ENCODE measurements at regions not wholly inside any gene's neighbourhood (a gene's known extent, or its start where the extent isn't known, plus 50 kb on each side); places are given as distances from the start of the nearest gene placed in this dataset.

DNA sequence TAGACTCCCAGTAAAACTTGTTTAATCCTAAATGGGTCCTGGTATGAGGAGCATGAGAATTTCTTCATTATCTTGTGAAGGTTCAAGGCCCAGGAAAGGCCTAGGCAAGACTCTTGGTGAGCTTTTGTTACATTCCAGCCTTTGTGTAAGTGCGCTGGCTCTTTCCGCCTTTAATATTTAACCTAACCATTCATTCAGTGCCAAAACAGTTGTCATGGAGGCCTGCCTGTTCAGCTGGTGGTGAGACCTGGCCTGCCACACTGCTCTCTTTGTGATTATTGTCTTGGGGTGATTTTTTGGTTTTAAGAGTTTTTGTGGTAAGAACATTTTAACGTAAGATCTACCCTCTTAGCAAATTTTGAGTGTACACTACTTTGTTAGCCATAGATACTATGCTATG lies 127.5 kb upstream of the WWC1 start:
- peak; percentile 88 for ATAC-seq
- Histone ChIP-seq H3K4me3 (no peak overlapping the region), H3K27ac (peak overlapping the region in 3 of 4 donors; percentile 63 to 73 (median 65)), H3K36me3 (replicated peaks in 1 of 2; ENCODE audit: insufficient read depth in 1 of 2, low read depth in 2 of 2) (no peaks in the 10 kb centered on the region), H3K4me1 (peaks cover 31% of the 10 kb centered on the region), H3K9me3 (no peaks in the 10 kb centered on the region), H3K27me3 (no peaks in the 10 kb centered on the region)
- intact Hi-C loops (cut with DNase I), result no loop called here
- 12 to 14% methylated on average over 3 of the region's 3 CpGs for WGBS, 2 donors
- peak; percentile 62 to 86 (median 76) for DNase-seq
- TF ChIP-seq, protein P1, sequence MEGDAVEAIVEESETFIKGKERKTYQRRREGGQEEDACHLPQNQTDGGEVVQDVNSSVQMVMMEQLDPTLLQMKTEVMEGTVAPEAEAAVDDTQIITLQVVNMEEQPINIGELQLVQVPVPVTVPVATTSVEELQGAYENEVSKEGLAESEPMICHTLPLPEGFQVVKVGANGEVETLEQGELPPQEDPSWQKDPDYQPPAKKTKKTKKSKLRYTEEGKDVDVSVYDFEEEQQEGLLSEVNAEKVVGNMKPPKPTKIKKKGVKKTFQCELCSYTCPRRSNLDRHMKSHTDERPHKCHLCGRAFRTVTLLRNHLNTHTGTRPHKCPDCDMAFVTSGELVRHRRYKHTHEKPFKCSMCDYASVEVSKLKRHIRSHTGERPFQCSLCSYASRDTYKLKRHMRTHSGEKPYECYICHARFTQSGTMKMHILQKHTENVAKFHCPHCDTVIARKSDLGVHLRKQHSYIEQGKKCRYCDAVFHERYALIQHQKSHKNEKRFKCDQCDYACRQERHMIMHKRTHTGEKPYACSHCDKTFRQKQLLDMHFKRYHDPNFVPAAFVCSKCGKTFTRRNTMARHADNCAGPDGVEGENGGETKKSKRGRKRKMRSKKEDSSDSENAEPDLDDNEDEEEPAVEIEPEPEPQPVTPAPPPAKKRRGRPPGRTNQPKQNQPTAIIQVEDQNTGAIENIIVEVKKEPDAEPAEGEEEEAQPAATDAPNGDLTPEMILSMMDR (IDR thresholded peaks at IDR 0.05), result peak in 1 of 7 experiments; percentile 4
- no peak for TF ChIP-seq POLR2A (IDR thresholded peaks at IDR 0.05)

DNA sequence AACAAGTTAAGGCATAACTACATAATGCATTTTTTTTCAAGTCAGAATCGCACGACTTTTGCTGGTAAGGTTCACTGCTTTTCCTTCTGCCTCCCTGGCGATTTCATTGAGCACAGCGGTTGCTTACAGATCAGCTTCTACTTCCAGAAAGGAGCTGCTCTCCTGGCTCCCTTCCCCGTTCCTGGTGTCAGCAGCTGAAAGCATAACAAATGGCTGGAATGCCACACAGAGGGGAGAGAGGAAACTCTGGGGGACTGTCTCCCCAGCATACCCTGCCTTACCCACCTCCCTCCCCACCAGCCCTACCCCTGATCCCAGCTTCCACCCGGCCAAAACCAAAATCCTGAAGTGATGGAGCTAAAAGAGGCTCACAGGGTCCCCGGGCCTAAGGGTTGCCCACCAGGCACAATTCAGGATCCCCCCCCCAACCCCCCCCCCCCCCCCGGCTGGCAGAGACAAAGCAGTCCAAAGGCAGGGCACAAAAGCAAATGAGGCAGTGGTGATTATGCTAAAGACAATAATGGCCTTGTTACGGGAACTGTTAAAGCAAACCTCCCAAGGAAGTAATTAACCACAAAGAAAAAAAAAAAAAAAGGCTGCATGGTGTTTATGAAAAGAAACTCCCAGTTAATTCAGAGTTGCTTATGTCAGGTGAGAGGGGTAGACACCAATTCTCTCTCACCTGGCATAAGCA lies 126.1 kb upstream of the WWC1 start:
- Histone ChIP-seq H3K9me3 (no peaks in the 10 kb centered on the region), H3K4me1 (peaks cover 21% of the 10 kb centered on the region), H3K27ac (peak overlapping the region in 3 of 4 donors; percentile 49 to 65 (median 62)), H3K4me3 (no peak overlapping the region), H3K27me3 (no peaks in the 10 kb centered on the region), H3K36me3 (replicated peaks in 1 of 2; ENCODE audit: insufficient read depth in 1 of 2, low read depth in 2 of 2) (no peaks in the 10 kb centered on the region)
- intact Hi-C loops (cut with DNase I), result no loop called here
- DNase-seq (peak in 3 of 4 donors; percentile 12 to 25 (median 17)), ATAC-seq (no peak)
- TF ChIP-seq, protein P1 (IDR thresholded peaks at IDR 0.05), result no peak
- no peak for TF ChIP-seq POLR2A (IDR thresholded peaks at IDR 0.05)
- 41 to 54% methylated on average over 9 of the region's 9 CpGs for WGBS, 2 donors

DNA sequence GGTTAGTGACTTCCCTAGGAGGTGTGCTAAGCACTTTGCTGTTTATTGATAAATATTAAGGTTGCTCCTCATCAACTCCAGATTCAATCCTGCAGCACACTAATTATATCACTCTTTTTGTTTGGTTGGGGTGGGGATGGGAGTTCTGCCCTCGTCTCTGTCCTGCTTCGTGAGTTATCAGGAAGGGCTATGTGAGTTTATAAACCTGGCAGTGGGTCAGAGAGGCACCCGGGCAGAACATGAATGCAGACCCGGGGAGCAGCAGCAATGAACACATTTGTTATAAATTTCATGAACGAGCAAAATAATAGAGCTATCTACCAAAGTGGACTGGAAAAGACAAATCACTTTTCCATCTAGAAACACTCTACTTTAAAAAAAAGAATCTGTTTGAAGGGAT lies 125.5 kb upstream of the WWC1 start:
- ATAC-seq (no peak), DNase-seq (no peak)
- no peaks in the 10 kb centered on the region for H3K27me3 ChIP-seq
- no peaks in the 10 kb centered on the region for H3K36me3 ChIP-seq (replicated peaks in 1 of 2; ENCODE audit: insufficient read depth in 1 of 2, low read depth in 2 of 2)
- peak overlapping the region in 2 of 4 donors; percentile 62 to 65 for H3K27ac ChIP-seq
- WGBS, 2 donors, result 19 to 25% methylated on average over 5 of the region's 5 CpGs
- TF ChIP-seq, protein P1 (IDR thresholded peaks at IDR 0.05), result no peak
- TF ChIP-seq POLR2A (IDR thresholded peaks at IDR 0.05), result no peak
- H3K4me1 ChIP-seq, result peaks cover 20% of the 10 kb centered on the region
- no peak overlapping the region for H3K4me3 ChIP-seq
- intact Hi-C loops (cut with DNase I), result no loop called here
- no peaks in the 10 kb centered on the region for H3K9me3 ChIP-seq

DNA sequence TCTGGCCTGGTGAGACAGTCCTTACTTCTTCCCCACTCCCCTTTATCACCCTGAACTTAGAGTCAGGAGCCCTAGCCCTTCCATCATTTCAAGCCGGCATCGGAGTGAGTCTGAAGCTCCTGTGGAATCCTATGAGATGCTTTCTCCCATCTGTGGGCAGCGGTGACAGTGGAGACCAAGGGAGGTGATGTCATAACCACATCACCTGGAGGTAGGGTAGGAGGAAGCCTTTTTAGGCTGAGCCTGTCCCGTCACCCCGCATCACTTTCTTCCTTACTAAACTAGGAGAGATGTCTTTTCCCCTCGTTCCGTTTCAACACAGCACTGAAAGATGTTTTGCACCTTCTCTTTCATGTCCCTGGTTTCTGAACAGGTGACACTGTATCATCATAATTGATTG lies 124.1 kb upstream of the WWC1 start:
- 85 to 91% methylated on average over 7 of the region's 7 CpGs for WGBS, 2 donors
- no peak for DNase-seq
- Histone ChIP-seq H3K4me1 (peaks cover 20% of the 10 kb centered on the region), H3K36me3 (replicated peaks in 1 of 2; ENCODE audit: insufficient read depth in 1 of 2, low read depth in 2 of 2) (no peaks in the 10 kb centered on the region), H3K4me3 (no peak overlapping the region), H3K27ac (no peak overlapping the region), H3K9me3 (no peaks in the 10 kb centered on the region), H3K27me3 (no peaks in the 10 kb centered on the region)
- TF ChIP-seq POLR2A (IDR thresholded peaks at IDR 0.05), result no peak
- TF ChIP-seq, protein P1 (IDR thresholded peaks at IDR 0.05), result no peak
- no peak for ATAC-seq
- intact Hi-C loops (cut with DNase I), result no loop called here
